Osteocyte (in vitro differentiated cells): ENCODE measurements at regions not wholly inside any gene's neighbourhood (a gene's known extent, or its start where the extent isn't known, plus 50 kb on each side); places are given as distances from the start of the nearest gene placed in this dataset.
"Not testable (repeated sequence)": the region's sequence is repeated elsewhere in the genome, so short reads cannot be mapped to it uniquely, and the experiment has no call there.

Experiments used
- DNase-seq: peaks from one replicate; pipeline ENCODE4 v3.0.0; 2021; ENCODE audit warnings: mixed read lengths; ENCODE audit not compliant: unreplicated experiment; ENCODE audit errors: extremely low spot score
- H3K27ac Mint-ChIP-seq: one replicate; pipeline ENCODE4 v1.8.0; 2021; ENCODE audit warnings: mild to moderate bottlenecking, mixed read lengths; ENCODE audit not compliant: unreplicated experiment
- H3K27me3 Mint-ChIP-seq: one replicate; pipeline ENCODE4 v1.8.0; 2021; ENCODE audit warnings: mixed read lengths; ENCODE audit not compliant: unreplicated experiment
- H3K36me3 Mint-ChIP-seq: one replicate; pipeline ENCODE4 v1.8.0; 2021; ENCODE audit warnings: mixed read lengths; ENCODE audit not compliant: unreplicated experiment
- H3K4me1 Mint-ChIP-seq: one replicate; pipeline ENCODE4 v1.8.0; 2021; ENCODE audit warnings: mixed read lengths; ENCODE audit not compliant: unreplicated experiment
- H3K4me3 Mint-ChIP-seq: one replicate; pipeline ENCODE4 v1.8.0; 2021; ENCODE audit warnings: mild to moderate bottlenecking, moderate library complexity, mixed read lengths; ENCODE audit not compliant: unreplicated experiment
- H3K9me3 Mint-ChIP-seq: one replicate; pipeline ENCODE4 v1.8.0; 2021; ENCODE audit warnings: mixed read lengths; ENCODE audit not compliant: unreplicated experiment
- CTCF ChIP-seq: fragments of 200-600 bp; sonication (generic); IDR thresholded peaks from 2 replicates; pipeline ENCODE4 v1.5.0; 2021; ENCODE audit warnings: antibody characterized with exemption, mild to moderate bottlenecking, moderate library complexity

DNA sequence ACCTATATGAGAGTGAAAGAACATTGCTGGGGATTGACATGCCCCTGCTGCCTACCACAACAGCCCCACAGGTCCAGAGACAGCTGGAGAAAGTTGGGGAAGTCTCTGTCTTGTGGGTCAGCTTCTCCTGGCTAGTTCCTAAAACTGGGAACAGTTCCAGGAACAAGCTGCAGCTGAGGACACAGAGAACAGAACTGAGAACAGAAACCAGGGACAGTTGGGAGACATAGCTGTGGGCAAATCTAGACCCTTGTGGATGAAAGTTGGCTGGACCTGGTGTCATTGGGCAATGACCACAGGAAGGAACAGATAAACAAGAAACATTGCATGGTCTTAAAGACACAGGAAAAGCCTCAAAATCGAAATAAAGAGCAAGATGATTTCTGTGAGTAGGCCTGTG is 58.3 kb upstream of the MOCS2 start:
- DNase-seq = no peak
- Mint-ChIP-seq H3K27ac (peak overlapping the region; percentile 52), H3K9me3 (no peaks in the 10 kb centered on the region), H3K36me3 (no peaks in the 10 kb centered on the region), H3K27me3 (no peaks in the 10 kb centered on the region), H3K4me1 (peaks cover 27% of the 10 kb centered on the region), H3K4me3 (no peak overlapping the region)
- no peak for TF ChIP-seq CTCF

- no peak overlapping the region for H3K27ac Mint-ChIP-seq
- H3K9me3 Mint-ChIP-seq = peaks cover 2% of the 10 kb centered on the region
- H3K27me3 Mint-ChIP-seq = no peaks in the 10 kb centered on the region
- H3K36me3 Mint-ChIP-seq = no peaks in the 10 kb centered on the region
- no peak for TF ChIP-seq CTCF
- peaks cover 27% of the 10 kb centered on the region for H3K4me1 Mint-ChIP-seq
- H3K4me3 Mint-ChIP-seq = no peak overlapping the region
- no peak for DNase-seq
Observed at GRCh38 chr5:53169933-53170332, 60.4 kb upstream of the MOCS2 start.

DNA sequence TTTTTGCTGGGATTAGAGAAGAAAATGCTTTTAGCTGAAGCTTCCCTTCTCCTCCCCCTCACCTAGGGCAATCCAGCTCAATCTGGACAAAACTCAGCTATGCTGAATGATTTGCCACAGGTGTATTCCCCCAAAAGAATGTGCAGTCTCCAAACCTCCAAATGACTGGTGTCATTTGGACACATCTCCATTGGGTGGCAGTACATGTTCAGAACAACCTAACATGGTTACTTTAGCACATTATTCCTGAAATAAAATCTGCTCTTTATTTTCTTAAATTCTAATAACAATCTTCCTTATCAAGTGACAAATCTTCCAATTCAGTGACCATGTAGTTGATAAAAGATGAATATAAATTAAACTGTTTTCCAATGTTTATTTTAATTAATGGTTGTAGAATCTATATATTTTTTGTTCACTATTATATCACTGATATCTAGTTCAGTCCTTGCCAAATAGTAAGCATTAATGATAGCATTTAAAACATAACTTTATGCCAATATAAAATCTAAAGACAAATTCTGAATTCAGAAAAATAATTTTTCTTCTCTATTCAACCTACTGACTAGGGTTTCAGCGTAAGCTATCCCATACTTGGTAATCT is 61.3 kb upstream of the MOCS2 start:
- Mint-ChIP-seq H3K4me3 (no peak overlapping the region), H3K27ac (no peak overlapping the region), H3K27me3 (no peaks in the 10 kb centered on the region), H3K4me1 (peaks cover 24% of the 10 kb centered on the region), H3K36me3 (no peaks in the 10 kb centered on the region), H3K9me3 (peaks cover 8% of the 10 kb centered on the region)
- peak; percentile 81 for TF ChIP-seq CTCF
- no peak for DNase-seq

DNA sequence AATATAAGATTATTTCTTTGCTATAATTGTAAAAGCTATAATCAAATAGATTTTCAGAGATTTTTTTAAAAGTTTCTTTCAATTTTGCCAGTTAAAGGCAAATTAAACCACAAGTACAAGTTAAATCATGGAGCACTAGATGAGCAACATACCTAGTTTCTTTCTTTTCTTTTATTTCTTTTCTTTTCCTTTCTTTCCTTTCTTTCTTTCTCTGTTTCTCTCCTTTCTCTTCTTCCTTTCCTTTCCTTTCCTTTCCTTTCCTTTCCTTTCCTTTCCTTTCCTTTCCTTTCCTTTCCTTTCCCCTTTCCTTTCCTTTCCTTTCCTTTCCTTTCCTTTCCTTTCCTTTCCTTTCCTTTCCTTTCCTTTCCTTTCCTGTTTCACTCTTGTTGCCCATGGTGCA is 62.5 kb upstream of the MOCS2 start:
- not testable (repeated sequence) for H3K27me3 Mint-ChIP-seq, H3K9me3 Mint-ChIP-seq

DNA sequence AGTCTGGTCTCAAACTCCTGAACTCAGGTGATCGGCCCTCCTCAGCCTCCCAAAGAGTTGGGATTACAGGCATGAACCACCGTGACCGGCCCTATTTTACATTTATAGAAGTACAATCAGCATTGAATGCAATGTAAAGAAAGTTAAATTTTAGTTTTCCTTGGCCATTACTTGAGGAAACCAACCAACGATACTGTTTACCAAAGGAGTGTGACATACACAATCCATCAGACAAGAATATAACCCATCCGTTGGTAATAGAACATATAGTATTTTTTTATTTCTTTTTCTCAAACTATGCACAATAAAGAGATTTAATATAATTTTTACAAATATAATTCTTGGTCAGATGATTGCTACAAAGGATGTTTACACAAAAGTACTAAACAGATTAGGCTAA is 63.1 kb upstream of the MOCS2 start:
- no peak for DNase-seq
- H3K4me3 Mint-ChIP-seq = no peak overlapping the region
- H3K27me3 Mint-ChIP-seq = no peaks in the 10 kb centered on the region
- H3K9me3 Mint-ChIP-seq = peaks cover 8% of the 10 kb centered on the region
- no peak overlapping the region for H3K27ac Mint-ChIP-seq
- H3K4me1 Mint-ChIP-seq = peaks cover 13% of the 10 kb centered on the region
- TF ChIP-seq CTCF = no peak
- no peaks in the 10 kb centered on the region for H3K36me3 Mint-ChIP-seq

More for the DNA sequence above, 62.5 kb upstream of the MOCS2 start:
- not testable (repeated sequence) for H3K4me3 Mint-ChIP-seq, DNase-seq, H3K27ac Mint-ChIP-seq, H3K36me3 Mint-ChIP-seq
- H3K4me1 Mint-ChIP-seq = peaks cover 18% of the 10 kb centered on the region

GRCh38 chr5:53173083-53173482 is 63.5 kb upstream of the MOCS2 start:
- peaks cover 8% of the 10 kb centered on the region for H3K9me3 Mint-ChIP-seq
- H3K27me3 Mint-ChIP-seq = no peaks in the 10 kb centered on the region
- TF ChIP-seq CTCF = no peak
- no peak overlapping the region for H3K27ac Mint-ChIP-seq
- H3K4me3 Mint-ChIP-seq = no peak overlapping the region
- no peak for DNase-seq
- H3K4me1 Mint-ChIP-seq = peaks cover 8% of the 10 kb centered on the region
- H3K36me3 Mint-ChIP-seq = no peaks in the 10 kb centered on the region
